Progenitor cell of endocrine pancreas (in vitro differentiated cells): ENCODE measurements at regions not wholly inside any gene's neighbourhood (a gene's known extent, or its start where the extent isn't known, plus 50 kb on each side); places are given as distances from the start of the nearest gene placed in this dataset.

Experiments used
- DNase-seq: peaks from one replicate; pipeline ENCODE4 v3.0.0; 2021; ENCODE audit warnings: low spot score; ENCODE audit not compliant: unreplicated experiment
- H3K27ac Mint-ChIP-seq: 2 replicates; pipeline ENCODE4 v1.8.0; 2021; ENCODE audit warnings: mild to moderate bottlenecking, moderate library complexity, mixed read lengths
- H3K27me3 Mint-ChIP-seq: 2 replicates; pipeline ENCODE4 v1.8.0; 2021; ENCODE audit warnings: mixed read lengths
- H3K36me3 Mint-ChIP-seq: 2 replicates; pipeline ENCODE4 v1.8.0; 2022; ENCODE audit warnings: mixed read lengths; ENCODE audit not compliant: insufficient read depth
- H3K4me1 Mint-ChIP-seq: 2 replicates; pipeline ENCODE4 v1.8.0; 2021; ENCODE audit warnings: low read depth, mixed read lengths
- H3K4me3 Mint-ChIP-seq: 2 replicates; pipeline ENCODE4 v1.8.0; 2021; ENCODE audit warnings: low read depth, mild to moderate bottlenecking, moderate library complexity, mixed read lengths
- H3K9me3 Mint-ChIP-seq: 2 replicates; pipeline ENCODE4 v1.8.0; 2021; ENCODE audit warnings: low read depth, mixed read lengths
- CTCF ChIP-seq: fragments of 200-600 bp; sonication (generic); IDR thresholded peaks from one replicate; pipeline ENCODE4 v1.5.0; 2021; ENCODE audit warnings: antibody characterized with exemption, mild to moderate bottlenecking; ENCODE audit not compliant: unreplicated experiment

- Mint-ChIP-seq H3K36me3 (no peaks in the 10 kb centered on the region), H3K4me1 (no peaks in the 10 kb centered on the region), H3K9me3 (peaks cover 13% of the 10 kb centered on the region), H3K4me3 (no peak overlapping the region), H3K27ac (no peak overlapping the region), H3K27me3 (no peaks in the 10 kb centered on the region)
- DNase-seq = no peak
- no peak for TF ChIP-seq CTCF
These were observed 176.1 kb upstream of the UFL1 start for GRCh38 chr6:96345501-96345900.

- H3K4me1 Mint-ChIP-seq = peaks cover 4% of the 10 kb centered on the region
- peaks cover 4% of the 10 kb centered on the region for H3K9me3 Mint-ChIP-seq
- TF ChIP-seq CTCF = no peak
- H3K36me3 Mint-ChIP-seq = no peaks in the 10 kb centered on the region
- no peaks in the 10 kb centered on the region for H3K27me3 Mint-ChIP-seq
- no peak for DNase-seq
- H3K4me3 Mint-ChIP-seq = no peak overlapping the region
- no peak overlapping the region for H3K27ac Mint-ChIP-seq
These were observed 140.4 kb upstream of the UFL1 start for GRCh38 chr6:96381246-96381645.

- no peaks in the 10 kb centered on the region for H3K9me3 Mint-ChIP-seq
- H3K27ac Mint-ChIP-seq = peak overlapping the region; percentile 13
- peaks cover 7% of the 10 kb centered on the region for H3K4me1 Mint-ChIP-seq
- DNase-seq = no peak
- no peaks in the 10 kb centered on the region for H3K36me3 Mint-ChIP-seq
- no peak for TF ChIP-seq CTCF
- no peak overlapping the region for H3K4me3 Mint-ChIP-seq
- H3K27me3 Mint-ChIP-seq = no peaks in the 10 kb centered on the region
These were observed 129.7 kb upstream of the UFL1 start for GRCh38 chr6:96391776-96392360.

- DNase-seq = no peak
- H3K9me3 Mint-ChIP-seq = no peaks in the 10 kb centered on the region
- no peak overlapping the region for H3K27ac Mint-ChIP-seq
- H3K4me1 Mint-ChIP-seq = peaks cover 7% of the 10 kb centered on the region
- peak; percentile 30 for TF ChIP-seq CTCF
- H3K27me3 Mint-ChIP-seq = no peaks in the 10 kb centered on the region
- no peak overlapping the region for H3K4me3 Mint-ChIP-seq
- H3K36me3 Mint-ChIP-seq = no peaks in the 10 kb centered on the region
These were observed 126.9 kb upstream of the UFL1 start for GRCh38 chr6:96394727-96395126.

- H3K36me3 Mint-ChIP-seq = no peaks in the 10 kb centered on the region
- no peak for TF ChIP-seq CTCF
- no peak for DNase-seq
- H3K27me3 Mint-ChIP-seq = no peaks in the 10 kb centered on the region
- no peak overlapping the region for H3K27ac Mint-ChIP-seq
- no peaks in the 10 kb centered on the region for H3K9me3 Mint-ChIP-seq
- no peak overlapping the region for H3K4me3 Mint-ChIP-seq
- H3K4me1 Mint-ChIP-seq = no peaks in the 10 kb centered on the region
These were observed 111.1 kb upstream of the UFL1 start for GRCh38 chr6:96410467-96410866.
